Stimulated activated CD4-positive, alpha-beta T cell treated with anti-CD3 and anti-CD28 coated beads, TNF-alpha, amount 100 ng/mL, for 24 hours (primary cell): ENCODE measurements at regions not wholly inside any gene's neighbourhood (a gene's known extent, or its start where the extent isn't known, plus 50 kb on each side); places are given as distances from the start of the nearest gene placed in this dataset.
"Not testable (repeated sequence)": the region's sequence is repeated elsewhere in the genome, so short reads cannot be mapped to it uniquely, and the experiment has no call there.

Experiments used
- DNase-seq, 3 experiments: peaks; one replicate each; pipeline ENCODE4 v3.0.0-alpha.2; 2020; ENCODE audit warnings: low read depth in 3 of 3

- no peak for DNase-seq
These were observed 212.0 kb upstream of the SPRY2 start for GRCh38 chr13:80552851-80553440.

GRCh38 chr13:80551650-80552497, 210.9 kb upstream of the SPRY2 start:
- no peak for DNase-seq

- no peak for DNase-seq
These were observed 210.1 kb upstream of the SPRY2 start for GRCh38 chr13:80550971-80551441.

GRCh38 chr13:80548915-80549314, 208.0 kb upstream of the SPRY2 start:
- no peak for DNase-seq

- no peak for DNase-seq
These were observed 207.2 kb upstream of the SPRY2 start for GRCh38 chr13:80547885-80548825.

GRCh38 chr13:80547341-80547740, 206.4 kb upstream of the SPRY2 start:
- no peak for DNase-seq

- DNase-seq, result no peak
These were observed 192.2 kb upstream of the SPRY2 start for GRCh38 chr13:80533175-80533574.

- no peak for DNase-seq
These were observed 190.0 kb upstream of the SPRY2 start for GRCh38 chr13:80530902-80531301.

- DNase-seq, result no peak
These were observed 189.3 kb upstream of the SPRY2 start for GRCh38 chr13:80530191-80530590.

- no peak for DNase-seq
These were observed 188.8 kb upstream of the SPRY2 start for GRCh38 chr13:80529734-80530133.

GRCh38 chr13:80528733-80529132, 187.8 kb upstream of the SPRY2 start:
- DNase-seq, result no peak

- DNase-seq, result no peak
These were observed 186.5 kb upstream of the SPRY2 start for GRCh38 chr13:80527400-80527799.

GRCh38 chr13:80524447-80525215, 183.7 kb upstream of the SPRY2 start:
- no peak for DNase-seq

- no peak for DNase-seq
These were observed 182.2 kb upstream of the SPRY2 start for GRCh38 chr13:80523134-80523533.

GRCh38 chr13:80522463-80522862, 181.5 kb upstream of the SPRY2 start:
- not testable (repeated sequence) for DNase-seq

- no peak for DNase-seq
These were observed 176.0 kb upstream of the SPRY2 start for GRCh38 chr13:80516818-80517348.

- DNase-seq, result no peak
These were observed 174.4 kb upstream of the SPRY2 start for GRCh38 chr13:80515296-80515695.

GRCh38 chr13:80513196-80513595, 172.3 kb upstream of the SPRY2 start:
- DNase-seq, result no peak

GRCh38 chr13:80510686-80511085, 169.8 kb upstream of the SPRY2 start:
- DNase-seq, result no peak

GRCh38 chr13:80509264-80509663, 168.3 kb upstream of the SPRY2 start:
- DNase-seq, result no peak

GRCh38 chr13:80508031-80508430, 167.1 kb upstream of the SPRY2 start:
- DNase-seq, result no peak
